H1 (cell line): ENCODE measurements at regions not wholly inside any gene's neighbourhood (a gene's known extent, or its start where the extent isn't known, plus 50 kb on each side); places are given as distances from the start of the nearest gene placed in this dataset.
A peak's percentile ranks its signal among the peaks of the same experiment; 100 is the strongest.

Source experiments
- CTCF ChIA-PET: fragments of 300-600 bp; sonication (Branson Sonifier 250); formaldehyde crosslinking; loops from one replicate; lab custom pipeline; 2021; ENCODE audit not compliant: partially characterized antibody; lab: Charles Lee
- POLR2A ChIA-PET: fragments of 300-600 bp; sonication (Branson Sonifier 250); formaldehyde crosslinking; loops from one replicate; lab custom pipeline; 2021; ENCODE audit warnings: inconsistent platforms; ENCODE audit not compliant: partially characterized antibody; lab: Charles Lee
- DNase-seq, 2 experiments: peaks; one replicate each; pipeline versions ENCODE4 v3.0.0 to v3.0.0-alpha.2; 2010 to 2022; ENCODE audit warnings: low spot score in 2 of 2, low read depth in 1 of 2, mixed read lengths in 1 of 2
- FAIRE-seq: peaks from 2 replicates; lab custom pipeline; 2011; peaks lifted over from hg19 to GRCh38; lab: Jason Lieb, UNC
- H2AFZ ChIP-seq: 2 replicates; pipeline ENCODE4 v1.8.1; 2012; ENCODE audit warnings: low read length, inconsistent platforms
- H2AK5ac ChIP-seq: 2 replicates; pipeline ENCODE4 v1.6.1; 2013; ENCODE audit warnings: low read depth, low read length
- H2BK120ac ChIP-seq: replicated peaks from 2 replicates; pipeline ENCODE3; 2013; ENCODE audit warnings: low read depth, low read length, inconsistent platforms
- H2BK12ac ChIP-seq: 2 replicates; pipeline ENCODE4 v1.6.1; 2013; ENCODE audit warnings: low read depth, low read length
- H2BK15ac ChIP-seq: 2 replicates; pipeline ENCODE4 v1.6.1; 2013; ENCODE audit warnings: low read length
- H2BK20ac ChIP-seq: 2 replicates; pipeline ENCODE4 v1.6.1; 2013; ENCODE audit warnings: low read length
- H2BK5ac ChIP-seq: 2 replicates; pipeline ENCODE4 v1.6.1; 2013; ENCODE audit warnings: low read depth, low read length
- H3K14ac ChIP-seq: 2 replicates; pipeline ENCODE4 v1.6.1; 2013; ENCODE audit warnings: inconsistent platforms; ENCODE audit not compliant: insufficient read length
- H3K18ac ChIP-seq: 2 replicates; pipeline ENCODE4 v1.6.1; 2013; ENCODE audit warnings: low read length; ENCODE audit errors: extremely low read depth
- H3K23ac ChIP-seq: 2 replicates; pipeline ENCODE4 v1.6.1; 2013; ENCODE audit warnings: inconsistent platforms; ENCODE audit not compliant: insufficient read length
- H3K23me2 ChIP-seq: 2 replicates; pipeline ENCODE4 v1.6.1; 2013; ENCODE audit warnings: low read depth, low read length
- H3K27ac ChIP-seq: 2 replicates; pipeline ENCODE4 v1.6.1; 2011; ENCODE audit warnings: low read depth, low read length, inconsistent platforms
- H3K27me3 ChIP-seq, 4 experiments: replicated peaks in 1 of 4; 1 replicate in 1 of 4; 2 replicates in 3 of 4; pipeline versions ENCODE4 v1.6.1 to v1.8.1; 2011 to 2013; ENCODE audit warnings: low read length in 3 of 4, mild to moderate bottlenecking in 3 of 4, inconsistent platforms in 2 of 4, mixed read lengths in 2 of 4, moderate library complexity in 1 of 4; ENCODE audit not compliant: control insufficient read depth in 3 of 4, insufficient read depth in 3 of 4; ENCODE audit errors: extremely low read depth in 1 of 4
- H3K36me3 ChIP-seq, 4 experiments: 2 replicates each; pipeline versions ENCODE4 v1.6.1 to v1.8.1; 2011 to 2013; ENCODE audit warnings: mild to moderate bottlenecking in 4 of 4, low read length in 3 of 4, moderate library complexity in 2 of 4, control low read depth in 1 of 4, inconsistent platforms in 1 of 4; ENCODE audit not compliant: insufficient read depth in 4 of 4, control insufficient read depth in 2 of 4
- H3K4ac ChIP-seq: replicated peaks from 2 replicates; pipeline ENCODE3; 2013; ENCODE audit warnings: low read length, low read depth, mixed read lengths, inconsistent platforms; ENCODE audit not compliant: insufficient read length
- H3K4me1 ChIP-seq, 4 experiments: replicated peaks in 1 of 4; 1 replicate in 1 of 4; 2 replicates in 3 of 4; pipeline versions ENCODE4 v1.6.1 to v1.8.1; 2011 to 2013; ENCODE audit warnings: low read length in 3 of 4, inconsistent platforms in 2 of 4, mixed read lengths in 1 of 4; ENCODE audit not compliant: insufficient read depth in 4 of 4, control insufficient read depth in 3 of 4
- H3K4me2 ChIP-seq, 2 experiments: 2 replicates each; pipeline versions ENCODE4 v1.6.1 to v1.8.1; 2011 to 2013; ENCODE audit warnings: low read depth in 2 of 2, low read length in 2 of 2, control low read depth in 1 of 2, inconsistent platforms in 1 of 2, mild to moderate bottlenecking in 1 of 2; ENCODE audit not compliant: insufficient read depth in 1 of 2
- H3K4me3 ChIP-seq, 4 experiments: fragments of 200-600, 300-600 bp in 1 of 4; sonication (generic), shearing (Covaris generic), sonication (Bioruptor Twin) in 1 of 4; 2 replicates each; pipeline versions ENCODE4 v1.5.1 to v1.8.1; 2011 to 2016; ENCODE audit warnings: low read length in 4 of 4, low read depth in 3 of 4, control low read depth in 2 of 4, inconsistent platforms in 2 of 4, mild to moderate bottlenecking in 2 of 4, mixed read lengths in 1 of 4, moderate library complexity in 1 of 4; ENCODE audit not compliant: insufficient read depth in 2 of 4; ENCODE audit errors: extremely low read depth in 1 of 4
- H3K56ac ChIP-seq: replicated peaks from 2 replicates; pipeline ENCODE3; 2013; ENCODE audit warnings: low read depth, mild to moderate bottlenecking, mixed read lengths, low read length, inconsistent platforms; ENCODE audit not compliant: insufficient read length
- H3K79me1 ChIP-seq: 2 replicates; pipeline ENCODE4 v1.6.1; 2013; ENCODE audit warnings: low read depth, low read length, control low read depth
- H3K79me2 ChIP-seq, 2 experiments: 2 replicates each; pipeline versions ENCODE4 v1.6.1 to v1.8.1; 2012 to 2013; ENCODE audit warnings: low read length in 2 of 2, mild to moderate bottlenecking in 2 of 2, inconsistent platforms in 1 of 2; ENCODE audit not compliant: insufficient read depth in 2 of 2, control insufficient read depth in 1 of 2
- H3K9ac ChIP-seq, 4 experiments: replicated peaks in 1 of 4; 1 replicate in 1 of 4; 2 replicates in 3 of 4; pipeline versions ENCODE4 v1.6.1 to v1.8.1; 2011 to 2013; ENCODE audit warnings: low read depth in 3 of 4, low read length in 3 of 4, control low read depth in 2 of 4, mild to moderate bottlenecking in 2 of 4, moderate library complexity in 2 of 4, inconsistent platforms in 1 of 4; ENCODE audit errors: extremely low read depth in 1 of 4
- H3K9me3 ChIP-seq, 2 experiments: 2 replicates each; pipeline versions ENCODE4 v1.6.1 to v1.8.1; 2012 to 2013; ENCODE audit warnings: mild to moderate bottlenecking in 2 of 2, moderate library complexity in 2 of 2, control low read depth in 1 of 2, inconsistent platforms in 1 of 2, low read depth in 1 of 2, low read length in 1 of 2, mixed read lengths in 1 of 2; ENCODE audit not compliant: insufficient read depth in 2 of 2
- H4K20me1 ChIP-seq, 2 experiments: replicated peaks in 1 of 2; 2 replicates each; pipeline versions ENCODE3 to v1.8.1; 2011 to 2013; ENCODE audit warnings: inconsistent platforms in 2 of 2, low read length in 2 of 2, mild to moderate bottlenecking in 1 of 2; ENCODE audit not compliant: insufficient read depth in 2 of 2, control insufficient read depth in 1 of 2
- H4K5ac ChIP-seq: 2 replicates; pipeline ENCODE4 v1.6.1; 2013; ENCODE audit warnings: low read length, low read depth, mixed read lengths, inconsistent platforms; ENCODE audit not compliant: insufficient read length
- H4K8ac ChIP-seq: 2 replicates; pipeline ENCODE4 v1.8.0; 2013; ENCODE audit warnings: mild to moderate bottlenecking, moderate library complexity, low read length, inconsistent platforms; ENCODE audit not compliant: insufficient read depth; ENCODE audit errors: extremely low read depth
- H4K91ac ChIP-seq: replicated peaks from 2 replicates; pipeline ENCODE3; 2013; ENCODE audit warnings: low read length, mixed read lengths, inconsistent platforms; ENCODE audit not compliant: insufficient read length
- ATF3 ChIP-seq: IDR thresholded peaks from 2 replicates; pipeline ENCODE4 v1.6.1; 2011; ENCODE audit warnings: low read depth, mild to moderate bottlenecking, low read length; ENCODE audit not compliant: insufficient read depth
- BACH1 ChIP-seq: IDR thresholded peaks from 2 replicates; pipeline ENCODE4 v1.6.1; 2012; ENCODE audit warnings: low read length, improper control_type of control experiment
- CBX5 ChIP-seq: fragments of 300-800, 300-1000 bp; sonication (generic); IDR thresholded peaks from 2 replicates; pipeline ENCODE4 v1.7.1; 2016; ENCODE audit warnings: antibody characterized with exemption, low read length, low read depth
- CHD1 ChIP-seq: IDR thresholded peaks from 2 replicates; pipeline ENCODE4 v1.6.1; 2012; ENCODE audit warnings: low read depth, low read length, improper control_type of control experiment
- CTBP2 ChIP-seq: IDR thresholded peaks from 2 replicates; pipeline ENCODE4 v1.7.0; 2011; ENCODE audit warnings: borderline replicate concordance, mild to moderate bottlenecking, moderate library complexity, mixed read lengths, low read length; ENCODE audit not compliant: insufficient read depth, insufficient read length
- EP300 ChIP-seq, 2 experiments: IDR thresholded peaks; 1 replicate in 1 of 2; 2 replicates in 1 of 2; pipeline ENCODE4 v1.6.1; 2011 to 2012; ENCODE audit warnings: low read depth in 2 of 2, low read length in 2 of 2, mild to moderate bottlenecking in 2 of 2, borderline replicate concordance in 1 of 2, inconsistent platforms in 1 of 2, moderate library complexity in 1 of 2
- JUN ChIP-seq: IDR thresholded peaks from 2 replicates; pipeline ENCODE4 v1.6.1; 2011; ENCODE audit warnings: low read depth, mild to moderate bottlenecking, improper control_type of control experiment, low read length
- NRF1 ChIP-seq: IDR thresholded peaks from 2 replicates; pipeline ENCODE4 v1.6.1; 2011; ENCODE audit warnings: mild to moderate bottlenecking, low read depth, low read length, improper control_type of control experiment
- RAD21 ChIP-seq, 2 experiments: IDR thresholded peaks in 1 of 2; conservative IDR thresholded peaks in 1 of 2; 2 replicates each; pipeline ENCODE4 v1.6.1; 2011; ENCODE audit warnings: low read depth in 2 of 2, low read length in 2 of 2, improper control_type of control experiment in 1 of 2, inconsistent platforms in 1 of 2, mild to moderate bottlenecking in 1 of 2, moderate library complexity in 1 of 2
- RXRA ChIP-seq: IDR thresholded peaks from 2 replicates; pipeline ENCODE4 v1.6.1; 2011; ENCODE audit warnings: low read depth, mild to moderate bottlenecking, low read length, moderate library complexity; ENCODE audit not compliant: insufficient read depth
- SIX5 ChIP-seq: IDR thresholded peaks from 2 replicates; pipeline ENCODE4 v1.6.1; 2011; ENCODE audit warnings: mild to moderate bottlenecking, low read depth, low read length
- SP4 ChIP-seq: IDR thresholded peaks from 2 replicates; pipeline ENCODE4 v1.6.1; 2012; ENCODE audit warnings: low read length, inconsistent platforms
- SRF ChIP-seq: IDR thresholded peaks from 2 replicates; pipeline ENCODE4 v1.6.1; 2011; ENCODE audit warnings: mild to moderate bottlenecking, low read depth, low read length, moderate library complexity
- TAF7 ChIP-seq: optimal IDR thresholded peaks from 2 replicates; pipeline ENCODE3; 2011; ENCODE audit warnings: low read depth, mild to moderate bottlenecking, inconsistent platforms, low read length, moderate library complexity, borderline replicate concordance
- YY1 ChIP-seq: IDR thresholded peaks from 2 replicates; pipeline ENCODE4 v1.6.1; 2011; ENCODE audit warnings: low read depth, mild to moderate bottlenecking, low read length
- whole genome bisulfite sequencing, 2 experiments: shearing (Covaris generic) in 1 of 2; methylation state at CpG; one replicate each; pipeline versions ENCODE4 v1.1.6 to v1.1.7; 2013 to 2015; ENCODE audit warnings: low lambda C conversion rate in 2 of 2, mixed read lengths in 2 of 2, inconsistent platforms in 1 of 2, low coverage in 1 of 2, missing lambda C conversion rate in 1 of 2; ENCODE audit not compliant: insufficient replicate concordance in 2 of 2, insufficient coverage in 1 of 2, insufficient read length in 1 of 2; ENCODE audit errors: extremely low coverage in 1 of 2, missing lambda C conversion rate in 1 of 2; 5-methylcytosine and 5-hydroxymethylcytosine counted together

- no peak for FAIRE-seq
- H3K14ac ChIP-seq, result no peak overlapping the region
- WGBS, 2 experiments, result 90% methylated on average over 2 of the region's 2 CpGs; no CpG with 5 or more reads in 1 of the 2 experiments
- TF ChIP-seq JUN (no peak), EP300 (IDR thresholded peaks at IDR 0.05; ENCODE audit: borderline replicate concordance in 1 of 2, low read depth in 2 of 2, low read length in 2 of 2) (no peak), NRF1 (no peak), RAD21 (IDR thresholded peaks at IDR 0.05 in 1 of 2, conservative IDR thresholded peaks at IDR 0.05 in 1 of 2; ENCODE audit: low read depth in 2 of 2, low read length in 2 of 2) (no peak), SRF (no peak), CHD1 (no peak), RXRA (no peak), CTBP2 (no peak), SIX5 (no peak), YY1 (no peak), ATF3 (no peak), TAF7 (no peak), SP4 (no peak), BACH1 (no peak), CBX5 (no peak)
Observed at GRCh38 chr1:193634470-193634869, 448.1 kb upstream of the B3GALT2 start.

More at GRCh38 chr1:193634470-193634869, 448.1 kb upstream of the B3GALT2 start:
- ChIA-PET POLR2A (no interaction called here), CTCF (interaction anchor here (1.2 kb wide), 1 partner anchor 21 kb away, joined by 3 read pairs; no protein-coding TSS in a partner anchor)
- Histone ChIP-seq H3K4ac (no peak overlapping the region), H3K9ac (no peak overlapping the region), H2BK12ac (no peak overlapping the region), H3K4me2 (no peak overlapping the region), H3K56ac (no peak overlapping the region), H3K79me2 (no peaks in the 10 kb centered on the region), H3K36me3 (no peaks in the 10 kb centered on the region), H4K91ac (no peak overlapping the region), H4K5ac (no peak overlapping the region), H2AFZ (0 out of 2 replicates have a peak overlapping the region, but pooled peaks have one; percentile 27), H2BK15ac (no peak overlapping the region), H3K4me3 (no peak overlapping the region), H2BK120ac (no peak overlapping the region), H3K23me2 (no peaks in the 10 kb centered on the region), H2BK5ac (no peak overlapping the region), H3K27me3 (no peaks in the 10 kb centered on the region), H4K8ac (no peak overlapping the region), H3K4me1 (no peaks in the 10 kb centered on the region), H3K23ac (no peak overlapping the region), H3K27ac (no peak overlapping the region), H3K9me3 (no peaks in the 10 kb centered on the region), H2BK20ac (no peak overlapping the region), H3K18ac (no peak overlapping the region), H2AK5ac (no peak overlapping the region), H3K79me1 (no peaks in the 10 kb centered on the region), H4K20me1 (no peaks in the 10 kb centered on the region)
- no peak for DNase-seq
